ENCODE measurements at regions not wholly inside any gene's neighbourhood (a gene's known extent, or its start where the extent isn't known, plus 50 kb on each side); places are given as distances from the start of the nearest gene placed in this dataset.

DNA sequence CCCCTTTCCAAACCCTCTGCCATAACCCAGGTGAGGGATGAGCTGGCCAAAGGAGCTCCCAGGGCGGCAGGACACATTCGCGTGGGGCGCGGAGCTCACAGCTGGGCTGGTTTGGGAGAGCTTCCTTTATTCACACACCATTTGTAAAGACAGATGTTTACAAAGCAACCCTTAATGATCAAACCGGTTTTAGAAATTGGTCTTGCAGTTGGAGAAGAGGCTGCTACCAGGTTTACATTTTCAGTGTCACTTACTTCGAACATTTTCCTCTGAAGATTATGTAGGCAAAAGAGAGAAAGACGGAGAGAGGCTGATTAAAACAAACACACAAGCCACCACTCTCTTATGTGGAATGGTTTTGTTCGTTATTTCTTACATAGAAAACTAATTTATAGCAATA lies 648.7 kb downstream of the IRX1 start:
- H3K4me3 ChIP-seq (ENCODE audit: low read depth, low read length), result no peak overlapping the region
- DNase-seq (ENCODE audit: low read depth), result no peak
- TF ChIP-seq, protein P1, sequence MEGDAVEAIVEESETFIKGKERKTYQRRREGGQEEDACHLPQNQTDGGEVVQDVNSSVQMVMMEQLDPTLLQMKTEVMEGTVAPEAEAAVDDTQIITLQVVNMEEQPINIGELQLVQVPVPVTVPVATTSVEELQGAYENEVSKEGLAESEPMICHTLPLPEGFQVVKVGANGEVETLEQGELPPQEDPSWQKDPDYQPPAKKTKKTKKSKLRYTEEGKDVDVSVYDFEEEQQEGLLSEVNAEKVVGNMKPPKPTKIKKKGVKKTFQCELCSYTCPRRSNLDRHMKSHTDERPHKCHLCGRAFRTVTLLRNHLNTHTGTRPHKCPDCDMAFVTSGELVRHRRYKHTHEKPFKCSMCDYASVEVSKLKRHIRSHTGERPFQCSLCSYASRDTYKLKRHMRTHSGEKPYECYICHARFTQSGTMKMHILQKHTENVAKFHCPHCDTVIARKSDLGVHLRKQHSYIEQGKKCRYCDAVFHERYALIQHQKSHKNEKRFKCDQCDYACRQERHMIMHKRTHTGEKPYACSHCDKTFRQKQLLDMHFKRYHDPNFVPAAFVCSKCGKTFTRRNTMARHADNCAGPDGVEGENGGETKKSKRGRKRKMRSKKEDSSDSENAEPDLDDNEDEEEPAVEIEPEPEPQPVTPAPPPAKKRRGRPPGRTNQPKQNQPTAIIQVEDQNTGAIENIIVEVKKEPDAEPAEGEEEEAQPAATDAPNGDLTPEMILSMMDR (IDR thresholded peaks at IDR 0.05; ENCODE audit: control insufficient read depth, extremely low read depth, insufficient read depth), result no peak

- TF ChIP-seq, protein P1 (IDR thresholded peaks at IDR 0.05; ENCODE audit: control insufficient read depth, extremely low read depth, insufficient read depth), result no peak
- no peak for DNase-seq (ENCODE audit: low read depth)
- H3K4me3 ChIP-seq (ENCODE audit: low read depth, low read length), result no peak overlapping the region
Measured at GRCh38 chr5:4245076-4245475, 649.4 kb downstream of the IRX1 start.

GRCh38 chr5:4245511-4245910 lies 649.9 kb downstream of the IRX1 start:
- TF ChIP-seq, protein P1 (IDR thresholded peaks at IDR 0.05; ENCODE audit: control insufficient read depth, extremely low read depth, insufficient read depth), result no peak
- H3K4me3 ChIP-seq (ENCODE audit: low read depth, low read length), result no peak overlapping the region
- no peak for DNase-seq (ENCODE audit: low read depth)

- H3K4me3 ChIP-seq (ENCODE audit: low read depth, low read length), result no peak overlapping the region
- DNase-seq (ENCODE audit: low read depth), result no peak
- TF ChIP-seq, protein P1 (IDR thresholded peaks at IDR 0.05; ENCODE audit: control insufficient read depth, extremely low read depth, insufficient read depth), result no peak
Measured at GRCh38 chr5:4246447-4246846, 650.8 kb downstream of the IRX1 start.

DNA sequence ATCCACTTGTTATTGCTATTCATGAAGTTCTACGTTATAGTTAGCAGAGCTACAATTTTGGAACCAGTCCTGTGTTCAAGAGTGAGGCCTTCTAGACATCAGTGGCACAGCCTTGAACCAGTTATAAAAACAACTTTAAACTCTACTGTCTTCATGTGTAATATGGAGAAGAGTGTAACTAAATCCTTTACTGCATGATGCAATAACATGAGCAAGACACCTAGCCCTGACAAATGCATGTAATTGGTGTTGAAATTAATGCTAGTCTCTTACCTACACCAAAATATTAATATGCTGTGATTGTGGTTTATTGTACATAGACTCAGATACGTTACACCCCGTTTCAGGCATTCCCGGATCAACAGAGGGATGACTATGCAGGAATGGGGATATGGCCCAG lies 654.6 kb downstream of the IRX1 start:
- no peak overlapping the region for H3K4me3 ChIP-seq (ENCODE audit: low read depth, low read length)
- TF ChIP-seq, protein P1 (IDR thresholded peaks at IDR 0.05; ENCODE audit: control insufficient read depth, extremely low read depth, insufficient read depth), result no peak
- DNase-seq (ENCODE audit: low read depth), result no peak

GRCh38 chr5:4252385-4252784 lies 656.8 kb downstream of the IRX1 start:
- no peak overlapping the region for H3K4me3 ChIP-seq (ENCODE audit: low read depth, low read length)
- TF ChIP-seq, protein P1 (IDR thresholded peaks at IDR 0.05; ENCODE audit: control insufficient read depth, extremely low read depth, insufficient read depth), result no peak
- peak; percentile 40 for DNase-seq (ENCODE audit: low read depth)

DNA sequence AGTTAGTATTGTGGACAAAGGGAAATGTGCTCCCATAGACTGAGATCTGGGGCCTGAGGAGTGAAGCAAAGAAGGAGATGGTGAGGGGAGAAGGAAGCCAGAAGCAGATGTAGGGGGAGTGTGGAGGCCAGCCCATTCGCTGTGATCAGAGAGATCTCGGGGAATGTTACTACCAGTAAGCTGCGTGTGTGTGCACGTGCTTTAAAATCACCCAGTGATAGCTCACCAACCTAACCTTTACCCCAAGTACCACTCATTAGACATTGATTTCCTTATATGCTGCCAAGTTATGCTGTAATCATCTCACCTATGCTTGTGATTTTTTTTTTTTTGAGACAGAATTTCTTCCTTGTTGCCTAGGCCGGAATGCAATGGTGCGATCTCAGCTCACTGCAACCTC lies 659.1 kb downstream of the IRX1 start:
- TF ChIP-seq, protein P1 (IDR thresholded peaks at IDR 0.05; ENCODE audit: control insufficient read depth, extremely low read depth, insufficient read depth), result no peak
- H3K4me3 ChIP-seq (ENCODE audit: low read depth, low read length), result no peak overlapping the region
- no peak for DNase-seq (ENCODE audit: low read depth)

All from LNCaP clone FGC (cell line).